HG03558 (cell line): ENCODE measurements at regions not wholly inside any gene's neighbourhood (a gene's known extent, or its start where the extent isn't known, plus 50 kb on each side); places are given as distances from the start of the nearest gene placed in this dataset.
"Not testable (repeated sequence)": the region's sequence is repeated elsewhere in the genome, so short reads cannot be mapped to it uniquely, and the experiment has no call there.

Experiments used
- ATAC-seq: cut with Tn5 transposase; IDR thresholded peaks from one replicate; pipeline ENCODE4 v1.9.1; 2021; ENCODE audit warnings: moderate number of reproducible peaks; ENCODE audit not compliant: unreplicated experiment; ENCODE audit errors: extremely low read depth

GRCh38 chr6:86629123-86629522 is 308.2 kb upstream of the HTR1E start:
- ATAC-seq, result no peak

GRCh38 chr6:86619428-86619827 is 317.9 kb upstream of the HTR1E start:
- ATAC-seq, result no peak

- no peak for ATAC-seq
These were observed 322.0 kb upstream of the HTR1E start for GRCh38 chr6:86615299-86615698.

- no peak for ATAC-seq
These were observed 327.6 kb upstream of the HTR1E start for GRCh38 chr6:86609549-86610388.

GRCh38 chr6:86603364-86603763 is 334.0 kb upstream of the HTR1E start:
- not testable (repeated sequence) for ATAC-seq

GRCh38 chr6:86602093-86602492 is 335.2 kb upstream of the HTR1E start:
- ATAC-seq, result not testable (repeated sequence)

- not testable (repeated sequence) for ATAC-seq
These were observed 338.4 kb upstream of the HTR1E start for GRCh38 chr6:86598969-86599368.

- ATAC-seq, result no peak
These were observed 341.7 kb upstream of the HTR1E start for GRCh38 chr6:86595641-86596040.

- ATAC-seq, result no peak
These were observed 351.1 kb upstream of the HTR1E start for GRCh38 chr6:86586195-86586594.

GRCh38 chr6:86581833-86582232 is 355.5 kb upstream of the HTR1E start:
- ATAC-seq, result no peak

GRCh38 chr6:86563197-86563596 is 374.1 kb upstream of the HTR1E start:
- ATAC-seq, result no peak

- no peak for ATAC-seq
These were observed 379.0 kb upstream of the HTR1E start for GRCh38 chr6:86558318-86558717.

- ATAC-seq, result no peak
These were observed 400.0 kb upstream of the HTR1E start for GRCh38 chr6:86537292-86537861.

GRCh38 chr6:86536121-86536520 is 401.2 kb upstream of the HTR1E start:
- ATAC-seq, result no peak

GRCh38 chr6:86535100-86535499 is 402.2 kb upstream of the HTR1E start:
- ATAC-seq, result no peak

- ATAC-seq, result no peak
These were observed 407.7 kb upstream of the HTR1E start for GRCh38 chr6:86529635-86530034.

- no peak for ATAC-seq
These were observed 411.1 kb upstream of the HTR1E start for GRCh38 chr6:86526238-86526637.

GRCh38 chr6:86516087-86516486 is 421.2 kb upstream of the HTR1E start:
- ATAC-seq, result no peak

- ATAC-seq, result no peak
These were observed 425.4 kb upstream of the HTR1E start for GRCh38 chr6:86511962-86512361.

- ATAC-seq, result no peak
These were observed 429.1 kb upstream of the HTR1E start for GRCh38 chr6:86508230-86508629.

- ATAC-seq, result no peak
These were observed 434.8 kb upstream of the HTR1E start for GRCh38 chr6:86502497-86502896.

- ATAC-seq, result no peak
These were observed 437.3 kb upstream of the HTR1E start for GRCh38 chr6:86500035-86500434.
